Loucy (cell line): ENCODE measurements at regions not wholly inside any gene's neighbourhood (a gene's known extent, or its start where the extent isn't known, plus 50 kb on each side); places are given as distances from the start of the nearest gene placed in this dataset.

Source experiments
- EZH2phosphoT487 ChIP-seq: fragments of 200-600 bp; IDR thresholded peaks from 2 replicates; pipeline ENCODE4 v1.6.1; 2018; ENCODE audit warnings: antibody characterized with exemption, mild to moderate bottlenecking, moderate library complexity, borderline replicate concordance
- TF ChIP-seq, protein P1 (sequence below): fragments of 200-600 bp; sonication (generic); conservative IDR thresholded peaks from 2 replicates; pipeline ENCODE4 v1.5.1; 2014; ENCODE audit warnings: mild to moderate bottlenecking, antibody characterized with exemption, low read length

DNA sequence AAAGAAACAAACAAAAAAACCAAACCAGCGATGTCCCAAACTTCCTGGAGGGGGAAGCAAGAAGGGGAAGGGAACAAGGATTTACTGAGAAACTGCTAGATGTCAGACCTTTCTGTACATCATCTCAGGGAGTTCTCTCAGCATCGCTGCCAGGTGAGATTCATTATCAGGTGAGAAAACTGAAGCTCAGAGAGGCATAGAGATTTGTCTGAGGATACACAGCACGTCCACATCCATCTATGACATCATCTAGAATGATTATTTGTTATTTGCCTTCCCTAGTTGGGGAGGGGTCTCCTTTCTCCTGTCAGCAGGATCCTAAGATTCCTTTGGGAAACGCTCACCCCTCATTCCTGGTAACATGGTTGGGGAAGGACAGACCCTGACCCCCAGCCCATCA, 57.1 kb upstream of the LINGO1 start:
- TF ChIP-seq, protein P1, sequence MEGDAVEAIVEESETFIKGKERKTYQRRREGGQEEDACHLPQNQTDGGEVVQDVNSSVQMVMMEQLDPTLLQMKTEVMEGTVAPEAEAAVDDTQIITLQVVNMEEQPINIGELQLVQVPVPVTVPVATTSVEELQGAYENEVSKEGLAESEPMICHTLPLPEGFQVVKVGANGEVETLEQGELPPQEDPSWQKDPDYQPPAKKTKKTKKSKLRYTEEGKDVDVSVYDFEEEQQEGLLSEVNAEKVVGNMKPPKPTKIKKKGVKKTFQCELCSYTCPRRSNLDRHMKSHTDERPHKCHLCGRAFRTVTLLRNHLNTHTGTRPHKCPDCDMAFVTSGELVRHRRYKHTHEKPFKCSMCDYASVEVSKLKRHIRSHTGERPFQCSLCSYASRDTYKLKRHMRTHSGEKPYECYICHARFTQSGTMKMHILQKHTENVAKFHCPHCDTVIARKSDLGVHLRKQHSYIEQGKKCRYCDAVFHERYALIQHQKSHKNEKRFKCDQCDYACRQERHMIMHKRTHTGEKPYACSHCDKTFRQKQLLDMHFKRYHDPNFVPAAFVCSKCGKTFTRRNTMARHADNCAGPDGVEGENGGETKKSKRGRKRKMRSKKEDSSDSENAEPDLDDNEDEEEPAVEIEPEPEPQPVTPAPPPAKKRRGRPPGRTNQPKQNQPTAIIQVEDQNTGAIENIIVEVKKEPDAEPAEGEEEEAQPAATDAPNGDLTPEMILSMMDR, result no peak
- no peak for TF ChIP-seq EZH2phosphoT487
